Fibroblast of the aortic adventitia (primary cell): ENCODE measurements at regions not wholly inside any gene's neighbourhood (a gene's known extent, or its start where the extent isn't known, plus 50 kb on each side); places are given as distances from the start of the nearest gene placed in this dataset.

Experiments used
- DNase-seq: peaks from one replicate; pipeline ENCODE4 v3.0.0-alpha.2; 2010; ENCODE audit warnings: low read depth
- H3K4me3 ChIP-seq: 2 replicates; pipeline ENCODE4 v1.5.1; 2011; ENCODE audit warnings: low read depth, mild to moderate bottlenecking, control low read depth, low read length, moderate library complexity
- CTCF ChIP-seq: IDR thresholded peaks from 2 replicates; pipeline ENCODE4 v1.5.1; 2011; ENCODE audit warnings: mild to moderate bottlenecking, low read length, control low read depth, inconsistent platforms; ENCODE audit not compliant: insufficient read depth

DNA sequence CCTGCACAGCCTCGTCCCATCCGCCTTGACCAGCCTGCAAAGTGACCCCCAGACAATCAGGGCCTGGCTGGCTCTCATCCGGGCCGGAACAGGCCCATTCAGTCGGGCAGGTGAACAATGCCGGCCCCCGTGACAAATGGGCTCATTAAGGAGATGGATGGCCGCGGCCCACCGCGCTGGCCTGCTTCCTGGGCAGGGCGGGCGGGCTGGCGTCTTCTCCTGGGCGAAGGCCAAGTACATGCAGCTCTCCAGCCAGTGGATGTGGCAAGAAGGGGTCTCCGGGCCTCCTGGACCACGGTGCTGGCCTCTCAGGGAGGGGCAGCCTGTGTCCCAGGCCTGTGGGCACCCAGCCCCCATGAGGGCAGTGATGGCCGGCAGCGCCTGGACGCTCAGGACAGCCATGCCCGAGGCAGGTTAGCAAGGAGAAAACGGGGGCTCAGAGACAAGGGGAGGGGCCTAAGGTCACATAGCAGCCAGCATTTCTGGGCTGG lies 1022.8 kb downstream of the BRD1 start:
- H3K4me3 ChIP-seq: no peak overlapping the region
- DNase-seq: no peak
- no peak for TF ChIP-seq CTCF

DNA sequence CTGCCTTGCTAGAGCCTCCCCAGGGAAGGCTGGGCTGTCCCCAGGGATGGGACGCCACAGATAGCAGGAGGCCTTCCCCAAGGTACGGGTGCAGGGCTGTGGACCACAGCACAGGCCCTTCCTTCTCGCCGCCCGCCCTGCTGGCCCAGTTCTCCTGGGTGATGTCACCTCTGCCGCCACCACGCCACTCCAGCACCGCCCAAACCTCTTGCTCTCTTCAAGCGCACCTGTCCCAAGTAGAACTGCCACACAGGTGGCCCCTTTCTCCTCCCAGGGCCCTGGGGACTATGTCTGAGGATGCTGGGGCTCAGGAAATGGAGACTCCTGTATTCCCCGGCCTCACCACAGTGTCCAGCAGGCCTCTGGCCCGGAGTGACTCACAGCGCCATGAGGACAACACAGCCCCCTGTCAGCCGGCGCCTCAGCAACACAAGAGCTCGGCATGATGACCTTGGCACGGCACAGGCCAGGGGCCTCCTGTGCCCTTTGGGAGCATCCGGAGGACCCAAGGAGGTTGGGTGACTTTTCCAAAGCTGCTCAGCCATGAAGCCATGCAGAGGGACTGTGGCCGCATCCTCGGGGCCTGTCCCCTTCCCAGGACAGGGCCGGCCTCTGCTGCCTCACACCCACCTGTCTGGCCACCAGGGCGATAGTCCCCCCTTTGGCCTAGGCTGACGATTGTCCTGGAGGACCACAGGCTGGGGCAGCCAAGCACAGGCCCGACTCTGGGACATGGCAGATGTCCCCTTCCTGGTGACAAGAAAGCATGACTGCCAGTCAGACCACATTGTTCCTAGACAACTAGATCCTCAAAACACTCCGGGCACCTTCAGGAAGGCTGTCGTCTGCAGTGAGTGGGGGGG lies 1023.5 kb downstream of the BRD1 start:
- DNase-seq: no peak
- TF ChIP-seq CTCF: no peak

GRCh38 chr22:48803171-48803947 lies 1024.3 kb downstream of the BRD1 start:
- TF ChIP-seq CTCF: no peak
- no peak overlapping the region for H3K4me3 ChIP-seq
- DNase-seq: no peak

More for the DNA sequence above, 1023.5 kb downstream of the BRD1 start:
- no peak overlapping the region for H3K4me3 ChIP-seq

DNA sequence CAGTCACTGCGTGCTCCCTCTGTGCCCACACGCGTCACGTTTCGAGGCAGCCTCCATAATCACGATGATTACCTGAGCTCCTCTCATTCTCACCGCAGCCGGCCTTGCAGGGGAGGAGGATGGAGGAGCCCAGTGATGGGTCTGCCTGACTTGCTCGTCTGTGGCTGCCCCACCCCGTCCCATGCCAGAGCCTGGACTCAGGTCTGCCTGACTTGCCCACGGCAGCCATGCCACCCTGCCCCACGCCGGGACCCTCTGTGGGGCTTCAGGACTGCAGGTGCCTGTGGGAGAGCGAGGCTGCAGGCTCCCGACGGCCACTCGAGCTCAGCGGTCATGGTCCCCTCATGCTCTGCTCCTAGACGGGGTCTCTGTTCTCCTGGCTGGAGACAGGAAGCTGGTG lies 1025.1 kb downstream of the BRD1 start:
- TF ChIP-seq CTCF: no peak
- no peak for DNase-seq
- no peak overlapping the region for H3K4me3 ChIP-seq

DNA sequence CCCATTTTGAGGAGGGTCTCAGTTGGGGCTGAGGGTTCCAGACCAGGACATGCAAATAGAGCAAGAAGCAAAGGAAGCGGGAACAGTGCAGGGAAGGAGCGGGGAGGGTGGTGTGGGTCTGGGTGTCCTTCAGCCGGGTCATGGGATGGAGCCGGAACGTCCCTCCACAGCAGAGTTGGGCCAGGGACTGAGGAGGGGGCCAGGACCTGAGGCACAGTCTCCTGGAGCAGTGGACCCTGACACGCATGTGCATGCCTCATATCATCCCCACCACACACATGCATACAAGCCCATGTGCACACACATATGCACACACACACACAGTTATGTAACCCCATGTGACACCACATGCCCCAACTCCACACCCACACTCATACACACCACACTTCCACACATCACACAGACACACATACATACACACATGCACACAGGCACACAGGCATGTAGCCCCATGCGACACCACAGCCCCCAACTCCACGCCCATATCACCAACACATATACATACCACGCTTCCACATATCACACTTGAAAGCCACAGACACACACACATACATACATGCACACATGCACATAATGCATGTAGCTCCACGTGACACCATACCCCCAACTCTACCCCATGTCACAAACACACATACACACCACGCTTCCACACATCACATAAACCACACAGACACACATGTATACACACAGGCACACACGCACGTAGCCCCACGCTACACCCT lies 1026.6 kb downstream of the BRD1 start:
- DNase-seq: no peak
- H3K4me3 ChIP-seq: no peak overlapping the region
- TF ChIP-seq CTCF: no peak

GRCh38 chr22:48800036-48800885 lies 1027.4 kb downstream of the BRD1 start:
- H3K4me3 ChIP-seq: no peak overlapping the region
- DNase-seq: no peak
- no peak for TF ChIP-seq CTCF
